Smooth muscle cell (in vitro differentiated cells): ENCODE measurements at regions not wholly inside any gene's neighbourhood (a gene's known extent, or its start where the extent isn't known, plus 50 kb on each side); places are given as distances from the start of the nearest gene placed in this dataset.

ENCODE experiments used
- DNase-seq: peaks from one replicate; lab custom pipeline; 2025; ENCODE audit not compliant: unreplicated experiment; lab: John Stamatoyannopoulos, UW
- H2AFZ ChIP-seq: fragments of 200-600 bp; sonication (generic); 2 replicates; pipeline ENCODE4 v1.6.0; 2016; ENCODE audit warnings: antibody characterized with exemption, low read depth, mild to moderate bottlenecking
- H3F3A ChIP-seq: fragments of 200-600 bp; sonication (generic); 2 replicates; pipeline ENCODE4 v1.6.0; 2017; ENCODE audit warnings: antibody characterized with exemption, low read depth
- H3K27ac ChIP-seq: fragments of 200-600 bp; sonication (generic); 2 replicates; pipeline ENCODE4 v1.5.1; 2016; ENCODE audit warnings: low read depth, mild to moderate bottlenecking
- H3K27me3 ChIP-seq: fragments of 200-600 bp; sonication (generic); 2 replicates; pipeline ENCODE4 v1.6.1; 2016; ENCODE audit warnings: low read depth, mild to moderate bottlenecking
- H3K36me3 ChIP-seq: fragments of 200-600 bp; sonication (generic); 2 replicates; pipeline ENCODE4 v1.5.1; 2016; ENCODE audit warnings: low read depth
- H3K4me1 ChIP-seq: fragments of 200-600 bp; sonication (generic); 2 replicates; pipeline ENCODE4 v1.5.1; 2016; ENCODE audit warnings: low read depth
- H3K4me2 ChIP-seq: fragments of 200-600 bp; sonication (generic); 2 replicates; pipeline ENCODE4 v1.6.0; 2016; ENCODE audit warnings: mild to moderate bottlenecking
- H3K4me3 ChIP-seq: fragments of 200-600 bp; sonication (generic); 2 replicates; pipeline ENCODE4 v1.5.1; 2016; ENCODE audit warnings: mild to moderate bottlenecking
- H3K79me2 ChIP-seq: fragments of 200-600 bp; sonication (generic); 2 replicates; pipeline ENCODE4 v1.6.0; 2016; ENCODE audit warnings: low read depth, mild to moderate bottlenecking
- H3K9ac ChIP-seq: fragments of 200-600 bp; sonication (generic); 2 replicates; pipeline ENCODE4 v1.6.0; 2016; ENCODE audit warnings: low read depth
- H3K9me3 ChIP-seq: fragments of 200-600 bp; sonication (generic); replicated peaks from 2 replicates; pipeline ENCODE4 v1.5.1; 2016; ENCODE audit warnings: low read depth
- H4K20me1 ChIP-seq: fragments of 200-600 bp; sonication (generic); 2 replicates; pipeline ENCODE4 v1.6.0; 2016; ENCODE audit warnings: low read depth
- WGBS: methylation state at CpG from one replicate; pipeline ENCODE4 v1.1.7; 2016; ENCODE audit warnings: low lambda C conversion rate; 5-methylcytosine and 5-hydroxymethylcytosine counted together
- TF ChIP-seq, protein P1 (sequence below): fragments of 200-600 bp; sonication (generic); IDR thresholded peaks from 2 replicates; pipeline ENCODE4 v1.5.1; 2017; ENCODE audit warnings: borderline replicate concordance, mild to moderate bottlenecking, antibody characterized with exemption; ENCODE audit not compliant: insufficient read depth, poor library complexity, severe bottlenecking

GRCh38 chr2:35873921-35874320, 481.7 kb upstream of the CRIM1 start:
- Histone ChIP-seq H2AFZ (no peak overlapping the region), H3F3A (no peaks in the 10 kb centered on the region), H3K4me1 (no peaks in the 10 kb centered on the region), H3K4me3 (no peak overlapping the region), H3K9ac (no peak overlapping the region), H3K36me3 (no peaks in the 10 kb centered on the region), H3K27me3 (no peaks in the 10 kb centered on the region), H4K20me1 (no peaks in the 10 kb centered on the region), H3K79me2 (no peaks in the 10 kb centered on the region), H3K9me3 (no peaks in the 10 kb centered on the region), H3K4me2 (no peak overlapping the region), H3K27ac (no peak overlapping the region)
- 65% methylated on average over 4 of the region's 4 CpGs for WGBS
- TF ChIP-seq, protein P1, sequence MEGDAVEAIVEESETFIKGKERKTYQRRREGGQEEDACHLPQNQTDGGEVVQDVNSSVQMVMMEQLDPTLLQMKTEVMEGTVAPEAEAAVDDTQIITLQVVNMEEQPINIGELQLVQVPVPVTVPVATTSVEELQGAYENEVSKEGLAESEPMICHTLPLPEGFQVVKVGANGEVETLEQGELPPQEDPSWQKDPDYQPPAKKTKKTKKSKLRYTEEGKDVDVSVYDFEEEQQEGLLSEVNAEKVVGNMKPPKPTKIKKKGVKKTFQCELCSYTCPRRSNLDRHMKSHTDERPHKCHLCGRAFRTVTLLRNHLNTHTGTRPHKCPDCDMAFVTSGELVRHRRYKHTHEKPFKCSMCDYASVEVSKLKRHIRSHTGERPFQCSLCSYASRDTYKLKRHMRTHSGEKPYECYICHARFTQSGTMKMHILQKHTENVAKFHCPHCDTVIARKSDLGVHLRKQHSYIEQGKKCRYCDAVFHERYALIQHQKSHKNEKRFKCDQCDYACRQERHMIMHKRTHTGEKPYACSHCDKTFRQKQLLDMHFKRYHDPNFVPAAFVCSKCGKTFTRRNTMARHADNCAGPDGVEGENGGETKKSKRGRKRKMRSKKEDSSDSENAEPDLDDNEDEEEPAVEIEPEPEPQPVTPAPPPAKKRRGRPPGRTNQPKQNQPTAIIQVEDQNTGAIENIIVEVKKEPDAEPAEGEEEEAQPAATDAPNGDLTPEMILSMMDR: no peak
- no peak for DNase-seq

DNA sequence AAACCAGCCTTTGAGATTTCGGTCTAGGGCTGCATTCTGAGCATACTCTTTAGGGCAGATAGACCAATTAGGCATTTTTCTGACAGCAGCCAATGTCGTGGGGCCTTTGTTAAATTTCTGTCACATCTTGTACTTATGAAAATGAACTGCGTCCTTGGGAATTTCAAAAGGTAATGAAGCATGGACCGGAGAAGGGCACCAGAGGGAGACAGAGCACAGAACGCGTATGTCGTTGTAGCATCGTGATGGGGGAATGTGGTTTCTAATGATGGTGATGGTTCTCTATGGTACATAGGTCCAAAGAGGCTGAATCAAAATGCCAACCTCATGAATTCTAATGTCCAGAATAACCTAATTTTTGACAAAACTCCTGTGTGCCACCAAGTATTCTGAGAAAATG, 483.9 kb upstream of the CRIM1 start:
- DNase-seq: no peak
- H3K4me3 ChIP-seq: no peak overlapping the region
- H3K4me1 ChIP-seq: no peaks in the 10 kb centered on the region
- H3K36me3 ChIP-seq: no peaks in the 10 kb centered on the region
- H3K9ac ChIP-seq: no peak overlapping the region
- TF ChIP-seq, protein P1: no peak
- H3K4me2 ChIP-seq: no peak overlapping the region
- H3F3A ChIP-seq: no peaks in the 10 kb centered on the region
- H4K20me1 ChIP-seq: no peaks in the 10 kb centered on the region
- no peaks in the 10 kb centered on the region for H3K79me2 ChIP-seq
- 82% methylated on average over 8 of the region's 8 CpGs for WGBS
- H2AFZ ChIP-seq: no peak overlapping the region
- no peak overlapping the region for H3K27ac ChIP-seq
- H3K9me3 ChIP-seq: no peaks in the 10 kb centered on the region
- no peaks in the 10 kb centered on the region for H3K27me3 ChIP-seq

DNA sequence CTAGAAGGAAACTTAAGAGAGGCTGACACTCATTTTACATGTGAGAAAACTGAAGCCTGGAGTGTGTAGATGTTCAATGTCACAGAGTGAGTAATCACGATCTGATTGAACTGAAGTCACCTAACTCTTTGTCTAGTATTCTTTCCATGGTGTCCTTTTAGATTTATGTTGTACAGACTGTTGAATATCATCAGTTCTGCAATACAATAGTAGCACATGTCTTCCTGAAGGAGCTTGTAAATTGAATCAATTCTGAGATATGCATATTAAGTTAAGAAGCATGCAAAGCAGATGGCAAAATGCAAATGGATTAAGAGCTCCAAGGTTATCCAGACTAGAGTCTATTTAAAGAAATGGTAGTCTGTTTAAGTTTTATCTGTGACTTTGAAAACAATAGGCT, 484.9 kb upstream of the CRIM1 start:
- Histone ChIP-seq H3K4me2 (no peak overlapping the region), H3K27me3 (no peaks in the 10 kb centered on the region), H2AFZ (no peak overlapping the region), H4K20me1 (no peaks in the 10 kb centered on the region), H3K9me3 (no peaks in the 10 kb centered on the region), H3K9ac (no peak overlapping the region), H3K4me1 (no peaks in the 10 kb centered on the region), H3K27ac (no peak overlapping the region), H3K79me2 (no peaks in the 10 kb centered on the region), H3K4me3 (no peak overlapping the region), H3F3A (no peaks in the 10 kb centered on the region), H3K36me3 (no peaks in the 10 kb centered on the region)
- no peak for DNase-seq
- WGBS: 82% methylated on average over 1 of the region's 1 CpG
- TF ChIP-seq, protein P1: no peak

GRCh38 chr2:35864141-35864540, 491.4 kb upstream of the CRIM1 start:
- H3K79me2 ChIP-seq: no peaks in the 10 kb centered on the region
- H3K4me2 ChIP-seq: no peak overlapping the region
- H3K27ac ChIP-seq: no peak overlapping the region
- no peak overlapping the region for H3K9ac ChIP-seq
- WGBS: 72% methylated on average over 2 of the region's 2 CpGs
- H3K36me3 ChIP-seq: no peaks in the 10 kb centered on the region
- H2AFZ ChIP-seq: no peak overlapping the region
- H4K20me1 ChIP-seq: no peaks in the 10 kb centered on the region
- H3K9me3 ChIP-seq: no peaks in the 10 kb centered on the region
- no peak for DNase-seq
- no peak overlapping the region for H3K4me3 ChIP-seq
- TF ChIP-seq, protein P1: no peak
- no peaks in the 10 kb centered on the region for H3K4me1 ChIP-seq
- H3K27me3 ChIP-seq: no peaks in the 10 kb centered on the region
- no peaks in the 10 kb centered on the region for H3F3A ChIP-seq
